ENCODE measurements at regions not wholly inside any gene's neighbourhood (a gene's known extent, or its start where the extent isn't known, plus 50 kb on each side); places are given as distances from the start of the nearest gene placed in this dataset.
"Not testable (repeated sequence)": the region's sequence is repeated elsewhere in the genome, so short reads cannot be mapped to it uniquely, and the experiment has no call there.

DNA sequence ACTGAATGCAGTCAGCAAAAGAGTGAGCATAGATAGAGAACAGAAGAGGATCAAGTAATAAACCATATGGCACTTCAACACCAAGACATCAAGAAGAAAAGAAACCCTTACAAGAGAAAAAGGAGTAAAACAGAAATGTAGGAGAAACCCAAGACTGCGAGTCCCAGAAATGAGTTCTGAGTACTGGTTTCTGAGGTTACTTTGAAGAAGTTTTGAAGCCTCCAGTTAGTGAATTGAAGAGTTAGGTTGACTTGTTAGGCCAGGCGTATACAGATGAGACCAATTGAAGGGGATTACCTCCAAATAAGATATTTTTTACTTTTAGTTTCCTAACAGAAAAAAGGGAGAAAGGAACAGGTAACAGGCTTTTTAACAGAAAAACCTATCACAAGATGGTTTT lies 162.2 kb upstream of the SSTR1 start:
- Histone ChIP-seq H3K27me3 (no peaks in the 10 kb centered on the region), H3K9me3 (no peaks in the 10 kb centered on the region), H3K4me3 (no peak overlapping the region), H3K36me3 (no peaks in the 10 kb centered on the region), H3K27ac (no peak overlapping the region), H3K4me1 (no peaks in the 10 kb centered on the region)
- DNase-seq (ENCODE audit: low spot score in 2 of 2), result no peak
- intact Hi-C loops (cut with DNase I), result no loop called here
- no peak for TF ChIP-seq CTCF (IDR thresholded peaks at IDR 0.05)

GRCh38 chr14:38046160-38046559 lies 161.5 kb upstream of the SSTR1 start:
- DNase-seq (ENCODE audit: low spot score in 2 of 2), result no peak
- Histone ChIP-seq H3K4me3 (no peak overlapping the region), H3K27ac (no peak overlapping the region), H3K27me3 (no peaks in the 10 kb centered on the region), H3K4me1 (no peaks in the 10 kb centered on the region), H3K9me3 (no peaks in the 10 kb centered on the region), H3K36me3 (no peaks in the 10 kb centered on the region)
- no peak for TF ChIP-seq CTCF (IDR thresholded peaks at IDR 0.05)
- intact Hi-C loops (cut with DNase I), result no loop called here

- Histone ChIP-seq H3K27ac (no peak overlapping the region), H3K9me3 (no peaks in the 10 kb centered on the region), H3K27me3 (no peaks in the 10 kb centered on the region), H3K36me3 (no peaks in the 10 kb centered on the region), H3K4me1 (no peaks in the 10 kb centered on the region), H3K4me3 (no peak overlapping the region)
- TF ChIP-seq CTCF (IDR thresholded peaks at IDR 0.05), result no peak
- intact Hi-C loops (cut with DNase I), result no loop called here
- DNase-seq (ENCODE audit: low spot score in 2 of 2), result no peak
These were observed 160.4 kb upstream of the SSTR1 start for GRCh38 chr14:38047195-38047902.

DNA sequence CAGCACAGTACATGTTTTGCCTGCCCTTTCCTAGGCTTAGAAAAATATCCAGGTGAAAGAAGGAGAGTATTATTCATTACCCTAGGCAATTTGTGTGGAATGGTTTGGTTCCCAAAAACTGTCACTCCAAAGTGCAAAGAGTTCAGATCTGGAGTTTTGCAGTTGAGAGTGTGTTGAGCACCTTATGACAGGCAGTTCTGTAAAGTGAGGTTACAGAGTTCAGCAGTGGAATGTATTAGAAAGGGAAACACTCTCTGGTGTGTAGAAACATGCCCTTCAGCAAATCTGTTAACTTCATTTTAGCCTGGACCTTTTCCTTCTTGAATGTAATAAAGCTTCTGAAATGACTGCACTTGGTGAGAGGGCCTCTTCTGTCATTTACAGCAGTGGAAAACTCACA lies 154.0 kb upstream of the SSTR1 start:
- Histone ChIP-seq H3K27me3 (no peaks in the 10 kb centered on the region), H3K27ac (no peak overlapping the region), H3K36me3 (no peaks in the 10 kb centered on the region), H3K4me1 (no peaks in the 10 kb centered on the region), H3K4me3 (no peak overlapping the region), H3K9me3 (no peaks in the 10 kb centered on the region)
- intact Hi-C loops (cut with DNase I), result no loop called here
- no peak for TF ChIP-seq CTCF (IDR thresholded peaks at IDR 0.05)
- no peak for DNase-seq (ENCODE audit: low spot score in 2 of 2)

DNA sequence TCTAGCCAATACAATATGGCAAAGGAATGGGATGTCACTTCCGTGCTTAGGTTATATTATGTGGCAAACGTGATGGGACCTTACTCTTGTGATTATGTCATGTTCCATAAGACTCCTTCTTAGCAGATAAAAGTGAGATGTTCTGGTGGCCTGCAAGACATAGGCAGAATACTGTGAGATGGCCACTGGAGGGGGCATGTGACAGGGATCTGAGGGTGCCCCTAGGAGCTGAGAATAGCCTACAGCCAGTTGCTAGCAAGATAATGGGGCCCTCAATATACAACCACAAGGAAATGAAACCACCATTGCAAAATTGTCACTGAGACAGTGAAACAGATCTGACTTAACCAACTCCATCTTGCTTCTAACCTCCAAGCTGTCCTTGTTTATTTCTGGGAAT lies 151.4 kb upstream of the SSTR1 start:
- no peak for TF ChIP-seq CTCF (IDR thresholded peaks at IDR 0.05)
- no peaks in the 10 kb centered on the region for H3K27me3 ChIP-seq
- intact Hi-C loops (cut with DNase I), result no loop called here
- no peaks in the 10 kb centered on the region for H3K36me3 ChIP-seq
- no peaks in the 10 kb centered on the region for H3K4me1 ChIP-seq
- no peak overlapping the region for H3K4me3 ChIP-seq
- no peak for DNase-seq (ENCODE audit: low spot score in 2 of 2)
- H3K27ac ChIP-seq, result no peak overlapping the region
- peaks cover 0 to 7% of the 10 kb centered on the region in 2 donors for H3K9me3 ChIP-seq

- H3K27me3 ChIP-seq; intact Hi-C loops (cut with DNase I); DNase-seq (ENCODE audit: low spot score in 2 of 2); H3K27ac ChIP-seq; H3K4me3 ChIP-seq; H3K36me3 ChIP-seq; H3K4me1 ChIP-seq: not testable (repeated sequence)
- peaks cover 0 to 17% of the 10 kb centered on the region in 2 donors for H3K9me3 ChIP-seq
These were observed 145.5 kb upstream of the SSTR1 start for GRCh38 chr14:38062223-38062622.
